H1 (cell line): ENCODE measurements at regions not wholly inside any gene's neighbourhood (a gene's known extent, or its start where the extent isn't known, plus 50 kb on each side); places are given as distances from the start of the nearest gene placed in this dataset.

Experiments used
- CTCF ChIP-seq, 3 experiments: IDR thresholded peaks; 1 replicate in 2 of 3; 2 replicates in 1 of 3; pipeline versions ENCODE4 v1.5.1 to v1.6.1; 2011; ENCODE audit warnings: low read length in 3 of 3, mild to moderate bottlenecking in 3 of 3, inconsistent platforms in 2 of 3, low read depth in 1 of 3, moderate library complexity in 1 of 3; ENCODE audit not compliant: insufficient read depth in 1 of 3; ENCODE audit errors: control extremely low read depth in 1 of 3
- EZH2 ChIP-seq: fragments of 200-600 bp; sonication (generic); IDR thresholded peaks from 2 replicates; pipeline ENCODE4 v1.7.1; 2012; ENCODE audit warnings: low read depth, mild to moderate bottlenecking, moderate library complexity, low read length, inconsistent platforms; ENCODE audit not compliant: severe bottlenecking
- MAX ChIP-seq: IDR thresholded peaks from 2 replicates; pipeline ENCODE4 v1.6.1; 2012; ENCODE audit warnings: inconsistent platforms
- POLR2A ChIP-seq, 2 experiments: IDR thresholded peaks; 1 replicate in 1 of 2; 2 replicates in 1 of 2; pipeline ENCODE4 v1.6.1; 2011; ENCODE audit warnings: low read depth in 2 of 2, low read length in 2 of 2, mild to moderate bottlenecking in 2 of 2; ENCODE audit errors: control extremely low read depth in 1 of 2
- POLR2AphosphoS5 ChIP-seq: IDR thresholded peaks from 2 replicates; pipeline ENCODE4 v1.6.1; 2011; ENCODE audit warnings: low read depth, low read length
- SP1 ChIP-seq: IDR thresholded peaks from 2 replicates; pipeline ENCODE4 v1.6.1; 2011; ENCODE audit warnings: low read depth, low read length
- TF ChIP-seq, protein P1 (sequence below): IDR thresholded peaks from 2 replicates; pipeline ENCODE4 v1.6.1; 2011; ENCODE audit warnings: low read length, improper control_type of control experiment
- TF ChIP-seq, protein P2 (sequence below): IDR thresholded peaks from 2 replicates; pipeline ENCODE4 v1.6.1; 2012; ENCODE audit warnings: low read length, inconsistent platforms

DNA sequence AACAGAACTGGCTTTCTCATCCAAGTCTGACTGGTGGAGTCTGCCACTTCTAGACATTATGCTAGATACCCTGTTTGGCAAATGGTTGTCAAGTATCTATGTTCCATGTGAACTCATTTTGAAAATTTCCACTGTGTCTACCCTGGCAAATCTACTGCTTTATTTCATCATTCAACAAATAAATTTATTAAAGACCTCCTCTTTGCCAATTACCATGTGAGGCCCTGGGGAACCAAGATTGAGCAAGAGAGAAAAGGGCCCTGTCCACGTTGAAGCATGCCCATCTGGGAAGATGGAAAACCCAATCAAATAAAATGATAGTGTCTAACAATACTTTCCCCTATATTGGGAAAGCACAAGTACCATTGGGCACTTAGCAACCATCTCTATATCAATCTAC, 582.4 kb downstream of the IRS1 start:
- TF ChIP-seq, protein P1, sequence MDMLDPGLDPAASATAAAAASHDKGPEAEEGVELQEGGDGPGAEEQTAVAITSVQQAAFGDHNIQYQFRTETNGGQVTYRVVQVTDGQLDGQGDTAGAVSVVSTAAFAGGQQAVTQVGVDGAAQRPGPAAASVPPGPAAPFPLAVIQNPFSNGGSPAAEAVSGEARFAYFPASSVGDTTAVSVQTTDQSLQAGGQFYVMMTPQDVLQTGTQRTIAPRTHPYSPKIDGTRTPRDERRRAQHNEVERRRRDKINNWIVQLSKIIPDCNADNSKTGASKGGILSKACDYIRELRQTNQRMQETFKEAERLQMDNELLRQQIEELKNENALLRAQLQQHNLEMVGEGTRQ = no peak
- TF ChIP-seq MAX (no peak), CTCF (IDR thresholded peaks at IDR 0.05; ENCODE audit: control extremely low read depth in 1 of 3, insufficient read depth in 1 of 3, low read depth in 1 of 3, low read length in 3 of 3) (no peak), SP1 (no peak), EZH2 (no peak), POLR2AphosphoS5 (no peak), POLR2A (IDR thresholded peaks at IDR 0.05; ENCODE audit: control extremely low read depth in 1 of 2, low read depth in 2 of 2, low read length in 2 of 2) (no peak)
- TF ChIP-seq, protein P2, sequence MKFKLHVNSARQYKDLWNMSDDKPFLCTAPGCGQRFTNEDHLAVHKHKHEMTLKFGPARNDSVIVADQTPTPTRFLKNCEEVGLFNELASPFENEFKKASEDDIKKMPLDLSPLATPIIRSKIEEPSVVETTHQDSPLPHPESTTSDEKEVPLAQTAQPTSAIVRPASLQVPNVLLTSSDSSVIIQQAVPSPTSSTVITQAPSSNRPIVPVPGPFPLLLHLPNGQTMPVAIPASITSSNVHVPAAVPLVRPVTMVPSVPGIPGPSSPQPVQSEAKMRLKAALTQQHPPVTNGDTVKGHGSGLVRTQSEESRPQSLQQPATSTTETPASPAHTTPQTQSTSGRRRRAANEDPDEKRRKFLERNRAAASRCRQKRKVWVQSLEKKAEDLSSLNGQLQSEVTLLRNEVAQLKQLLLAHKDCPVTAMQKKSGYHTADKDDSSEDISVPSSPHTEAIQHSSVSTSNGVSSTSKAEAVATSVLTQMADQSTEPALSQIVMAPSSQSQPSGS = no peak
